AG04450 (cell line): ENCODE measurements at regions not wholly inside any gene's neighbourhood (a gene's known extent, or its start where the extent isn't known, plus 50 kb on each side); places are given as distances from the start of the nearest gene placed in this dataset.

Experiments
- CTCF ChIA-PET: fragments of 300-600, 350-600 bp; formaldehyde crosslinking; extraction: SDS; loops from one replicate; lab custom pipeline; 2022; ENCODE audit warnings: antibody characterized with exemption, inconsistent platforms; lab: Charles Lee
- POLR2A ChIA-PET: fragments of 350-600 bp; formaldehyde crosslinking; extraction: SDS; loops from one replicate; lab custom pipeline; 2021; ENCODE audit warnings: antibody characterized with exemption, inconsistent platforms; lab: Yijun Ruan, JAX
- DNase-seq: peaks from one replicate; pipeline ENCODE4 v3.0.0-alpha.2; 2011; ENCODE audit warnings: low read depth, low spot score
- H3K27ac ChIP-seq: one replicate; pipeline ENCODE4 v1.5.1; 2012; ENCODE audit warnings: low read depth, low read length, control low read depth
- H3K27me3 ChIP-seq: one replicate; pipeline ENCODE4 v1.6.0; 2012; ENCODE audit warnings: low read length; ENCODE audit not compliant: control insufficient read depth, insufficient read depth
- H3K4me3 ChIP-seq: 2 replicates; pipeline ENCODE4 v1.5.1; 2011; ENCODE audit warnings: mild to moderate bottlenecking, low read depth, low read length, control low read depth
- H3K9me3 ChIP-seq: 2 replicates; pipeline ENCODE4 v1.5.1; 2012; ENCODE audit warnings: low read length; ENCODE audit not compliant: control insufficient read depth, insufficient read depth
- CTCF ChIP-seq: IDR thresholded peaks from 2 replicates; pipeline ENCODE4 v1.5.1; 2011; ENCODE audit warnings: low read depth, low read length, control low read depth, inconsistent platforms

GRCh38 chr4:187004628-187005027 is 281.0 kb upstream of the FAT1 start:
- no peak overlapping the region for H3K4me3 ChIP-seq
- ChIA-PET POLR2A (no interaction called here), CTCF (no interaction called here)
- H3K27ac ChIP-seq: no peak overlapping the region
- no peaks in the 10 kb centered on the region for H3K9me3 ChIP-seq
- no peak for DNase-seq
- no peaks in the 10 kb centered on the region for H3K27me3 ChIP-seq
- TF ChIP-seq CTCF: no peak

- ChIA-PET CTCF (no interaction called here), POLR2A (no interaction called here)
- TF ChIP-seq CTCF: no peak
- no peaks in the 10 kb centered on the region for H3K27me3 ChIP-seq
- H3K27ac ChIP-seq: no peak overlapping the region
- DNase-seq: peak; percentile 55
- H3K4me3 ChIP-seq: no peak overlapping the region
- no peaks in the 10 kb centered on the region for H3K9me3 ChIP-seq
Measured at GRCh38 chr4:187006189-187006618, 282.5 kb upstream of the FAT1 start.

GRCh38 chr4:187010052-187010451 is 286.4 kb upstream of the FAT1 start:
- no peak for DNase-seq
- CTCF ChIA-PET: no interaction called here

GRCh38 chr4:187016101-187016500 is 292.4 kb upstream of the FAT1 start:
- H3K4me3 ChIP-seq: no peak overlapping the region
- no peaks in the 10 kb centered on the region for H3K9me3 ChIP-seq
- no peak for DNase-seq
- POLR2A ChIA-PET: no interaction called here
- H3K27me3 ChIP-seq: no peaks in the 10 kb centered on the region
- CTCF ChIA-PET: no interaction called here
- no peak overlapping the region for H3K27ac ChIP-seq
- no peak for TF ChIP-seq CTCF

More at GRCh38 chr4:187010052-187010451, 286.4 kb upstream of the FAT1 start:
- Histone ChIP-seq H3K9me3 (no peaks in the 10 kb centered on the region), H3K4me3 (no peak overlapping the region), H3K27me3 (no peaks in the 10 kb centered on the region), H3K27ac (no peak overlapping the region)
- no peak for TF ChIP-seq CTCF
- POLR2A ChIA-PET: no interaction called here

- Histone ChIP-seq H3K27ac (no peak overlapping the region), H3K4me3 (no peak overlapping the region), H3K27me3 (no peaks in the 10 kb centered on the region), H3K9me3 (no peaks in the 10 kb centered on the region)
- TF ChIP-seq CTCF: no peak
- ChIA-PET POLR2A (no interaction called here), CTCF (no interaction called here)
- no peak for DNase-seq
Measured at GRCh38 chr4:187017147-187017546, 293.5 kb upstream of the FAT1 start.
